Ishikawa (cell line): ENCODE measurements at regions not wholly inside any gene's neighbourhood (a gene's known extent, or its start where the extent isn't known, plus 50 kb on each side); places are given as distances from the start of the nearest gene placed in this dataset.

Experiments used
- CEBPB ChIP-seq: IDR thresholded peaks from 2 replicates; pipeline ENCODE4 v1.6.1; 2012
- CREB1 ChIP-seq: IDR thresholded peaks from 2 replicates; pipeline ENCODE4 v1.6.1; 2012; ENCODE audit warnings: low read depth
- EGR1 ChIP-seq: IDR thresholded peaks from 2 replicates; pipeline ENCODE4 v1.6.1; 2012
- EP300 ChIP-seq: IDR thresholded peaks from 2 replicates; pipeline ENCODE4 v1.6.1; 2012; ENCODE audit warnings: borderline replicate concordance
- FOXM1 ChIP-seq: IDR thresholded peaks from 2 replicates; pipeline ENCODE4 v1.6.1; 2012; ENCODE audit warnings: low read depth, borderline replicate concordance
- MAX ChIP-seq: IDR thresholded peaks from 2 replicates; pipeline ENCODE4 v1.6.1; 2012
- NFIC ChIP-seq: IDR thresholded peaks from 2 replicates; pipeline ENCODE4 v1.6.1; 2012
- RAD21 ChIP-seq: IDR thresholded peaks from 2 replicates; pipeline ENCODE4 v1.6.1; 2012; ENCODE audit warnings: low read depth
- REST ChIP-seq: IDR thresholded peaks from 2 replicates; pipeline ENCODE4 v1.6.1; 2012; ENCODE audit warnings: low read depth, mild to moderate bottlenecking
- TAF1 ChIP-seq: IDR thresholded peaks from 2 replicates; pipeline ENCODE4 v1.6.1; 2012; ENCODE audit warnings: low read depth, mild to moderate bottlenecking
- TCF12 ChIP-seq: IDR thresholded peaks from 2 replicates; pipeline ENCODE4 v1.6.1; 2012; ENCODE audit warnings: low read depth
- TEAD4 ChIP-seq: IDR thresholded peaks from 2 replicates; pipeline ENCODE4 v1.6.1; 2012
- YY1 ChIP-seq: IDR thresholded peaks from 2 replicates; pipeline ENCODE4 v1.6.1; 2012; ENCODE audit warnings: low read depth
- ZBTB7A ChIP-seq: IDR thresholded peaks from 2 replicates; pipeline ENCODE4 v1.6.1; 2012; ENCODE audit warnings: low read depth
- TF ChIP-seq, protein P1 (sequence below): IDR thresholded peaks from 2 replicates; pipeline ENCODE4 v1.6.1; 2012

DNA sequence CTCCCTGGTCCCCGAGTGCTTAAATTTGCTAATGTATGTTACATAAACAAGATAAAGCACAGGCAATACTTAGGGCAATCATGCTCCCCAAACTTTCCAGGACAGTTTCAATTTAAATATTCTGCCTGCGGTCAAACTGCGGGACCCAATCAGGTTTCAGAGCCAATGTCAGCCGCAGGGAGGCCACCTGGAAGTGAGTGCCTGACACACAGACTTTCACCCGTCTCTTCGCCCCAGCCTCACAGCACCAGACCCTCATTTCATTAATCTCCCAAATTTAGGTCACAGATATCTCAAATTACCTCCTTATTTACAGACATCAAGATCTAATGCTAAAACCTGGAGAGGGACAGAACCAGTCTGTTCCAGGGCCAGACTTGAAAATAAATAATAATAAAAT lies 107.2 kb upstream of the ALDH1A3 start:
- TF ChIP-seq TEAD4: no peak
- no peak for TF ChIP-seq RAD21
- TF ChIP-seq TAF1: no peak
- no peak for TF ChIP-seq TCF12
- TF ChIP-seq CREB1: no peak
- TF ChIP-seq, protein P1, sequence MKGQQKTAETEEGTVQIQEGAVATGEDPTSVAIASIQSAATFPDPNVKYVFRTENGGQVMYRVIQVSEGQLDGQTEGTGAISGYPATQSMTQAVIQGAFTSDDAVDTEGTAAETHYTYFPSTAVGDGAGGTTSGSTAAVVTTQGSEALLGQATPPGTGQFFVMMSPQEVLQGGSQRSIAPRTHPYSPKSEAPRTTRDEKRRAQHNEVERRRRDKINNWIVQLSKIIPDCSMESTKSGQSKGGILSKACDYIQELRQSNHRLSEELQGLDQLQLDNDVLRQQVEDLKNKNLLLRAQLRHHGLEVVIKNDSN: no peak
- no peak for TF ChIP-seq ZBTB7A
- no peak for TF ChIP-seq FOXM1
- no peak for TF ChIP-seq CEBPB
- no peak for TF ChIP-seq YY1

DNA sequence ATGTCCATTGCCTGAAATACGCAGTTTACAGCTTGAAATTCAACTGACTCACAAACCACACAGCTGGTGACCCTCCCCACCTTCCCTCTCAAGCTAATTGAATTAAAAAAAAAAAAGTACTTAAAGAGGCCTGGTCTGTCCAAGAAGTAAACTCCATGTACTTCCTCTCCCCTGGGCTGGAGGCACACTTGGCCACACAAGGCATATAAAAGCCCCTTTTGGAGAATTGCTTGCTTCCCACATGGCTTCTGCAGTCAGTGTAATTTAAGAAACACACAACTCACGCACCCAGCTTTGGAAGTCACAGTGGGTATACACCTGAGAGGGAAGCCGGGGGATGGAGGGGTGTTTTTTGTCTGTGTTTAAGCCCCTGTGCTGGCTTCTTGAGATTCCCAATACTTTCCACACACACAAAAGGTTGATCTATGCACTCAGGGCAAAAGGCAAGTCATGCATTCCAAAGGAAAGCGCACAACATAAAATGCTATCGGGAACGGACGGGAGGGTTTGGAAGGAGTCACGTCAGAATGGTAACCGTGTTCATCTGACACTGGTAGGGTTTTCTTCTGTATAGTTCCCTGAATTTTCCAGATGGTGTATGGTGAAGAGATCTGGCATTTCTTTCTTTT lies 106.6 kb upstream of the ALDH1A3 start:
- TF ChIP-seq EP300: no peak
- no peak for TF ChIP-seq REST
- TF ChIP-seq FOXM1: no peak
- TF ChIP-seq, protein P1: no peak
- no peak for TF ChIP-seq RAD21
- TF ChIP-seq TCF12: no peak
- TF ChIP-seq CREB1: no peak
- TF ChIP-seq TEAD4: no peak
- no peak for TF ChIP-seq YY1
- TF ChIP-seq NFIC: no peak
- TF ChIP-seq MAX: no peak
- no peak for TF ChIP-seq ZBTB7A
- no peak for TF ChIP-seq TAF1
- no peak for TF ChIP-seq CEBPB
- TF ChIP-seq EGR1: no peak

DNA sequence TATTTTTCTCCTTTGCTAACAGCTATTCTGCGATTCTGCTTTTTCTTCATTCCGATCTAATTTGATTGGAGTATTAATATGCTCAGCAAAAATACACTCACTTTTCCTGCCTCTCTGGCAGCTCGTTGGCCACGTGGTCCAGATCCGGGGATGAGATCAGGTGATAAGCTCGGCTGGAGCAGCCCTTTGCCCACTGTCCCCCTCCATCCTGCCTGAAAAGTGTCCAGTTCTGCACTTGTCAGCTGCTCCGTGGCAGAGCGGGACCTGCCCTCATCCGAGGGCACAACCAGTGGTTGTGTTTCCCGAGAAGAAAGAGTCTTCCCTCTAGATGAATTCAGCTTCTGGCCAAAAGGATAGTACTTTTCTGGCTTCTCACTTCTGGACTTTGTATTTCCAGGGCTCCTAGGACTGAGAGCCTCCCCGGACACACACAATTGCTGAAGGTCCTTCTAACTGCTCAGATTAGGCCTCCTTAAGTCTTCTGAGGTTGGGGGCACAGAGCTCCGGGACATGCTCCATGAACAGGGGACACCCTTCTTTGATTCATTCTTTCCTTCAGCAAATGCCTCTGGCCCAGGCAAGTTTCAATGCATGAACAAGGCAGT lies 103.9 kb upstream of the ALDH1A3 start:
- no peak for TF ChIP-seq NFIC
- no peak for TF ChIP-seq TEAD4
- TF ChIP-seq EGR1: no peak

DNA sequence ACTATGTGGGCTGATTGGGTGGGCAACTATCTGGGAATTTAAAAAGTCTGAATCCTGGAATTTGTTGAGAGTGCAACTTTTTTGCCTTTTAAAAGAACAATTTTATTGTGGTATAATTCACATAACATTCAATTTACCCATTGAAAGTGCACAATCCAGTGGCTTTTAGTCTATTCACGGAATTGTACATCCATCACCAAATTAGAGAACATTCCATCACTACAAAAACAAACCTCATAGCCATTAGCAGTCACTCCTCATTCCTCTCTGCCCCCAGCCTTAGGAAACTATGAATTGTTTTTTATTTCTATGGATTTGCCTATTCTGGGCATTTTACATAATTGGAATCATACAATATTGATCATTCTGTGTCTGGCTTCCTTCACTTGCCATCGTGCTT lies 101.8 kb upstream of the ALDH1A3 start:
- TF ChIP-seq, protein P1: no peak
- TF ChIP-seq EGR1 (no peak), TEAD4 (no peak), FOXM1 (no peak), MAX (no peak), TCF12 (no peak), NFIC (no peak), CEBPB (no peak), YY1 (no peak), ZBTB7A (no peak), EP300 (no peak), RAD21 (no peak), REST (no peak), CREB1 (no peak), TAF1 (no peak)

DNA sequence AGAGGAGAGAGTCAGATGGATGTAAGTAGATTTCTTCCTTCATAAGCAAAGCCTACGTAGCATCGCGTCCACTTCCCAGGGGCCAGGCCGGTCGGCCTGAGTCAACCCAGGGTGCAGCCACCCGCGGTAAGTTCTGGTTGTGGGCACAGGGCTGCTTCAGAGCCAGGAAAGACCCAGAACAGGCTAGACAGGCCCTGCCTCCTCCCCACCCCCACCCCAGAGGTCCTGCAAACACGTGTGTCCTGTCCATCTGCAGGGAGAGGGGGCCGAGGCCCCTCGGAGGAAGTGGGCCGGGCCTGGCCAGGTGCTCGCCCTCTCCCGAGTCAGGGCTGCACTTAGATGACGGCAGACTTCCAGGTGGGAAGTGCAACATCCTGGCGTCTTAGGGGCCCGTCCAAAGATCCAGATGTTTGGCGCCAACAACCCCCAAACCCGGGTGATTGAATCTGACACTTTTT lies 100.8 kb upstream of the ALDH1A3 start:
- TF ChIP-seq CREB1: no peak
- TF ChIP-seq MAX: no peak
- no peak for TF ChIP-seq TAF1
- TF ChIP-seq ZBTB7A: no peak
- no peak for TF ChIP-seq EGR1
- no peak for TF ChIP-seq CEBPB
- TF ChIP-seq REST: no peak
- no peak for TF ChIP-seq NFIC
- TF ChIP-seq, protein P1: no peak
- no peak for TF ChIP-seq FOXM1
- TF ChIP-seq EP300: no peak
- TF ChIP-seq RAD21: no peak
- TF ChIP-seq TCF12: no peak
- no peak for TF ChIP-seq TEAD4
- no peak for TF ChIP-seq YY1
